ENCODE measurements at regions not wholly inside any gene's neighbourhood (a gene's known extent, or its start where the extent isn't known, plus 50 kb on each side); places are given as distances from the start of the nearest gene placed in this dataset.
"Not testable (repeated sequence)": the region's sequence is repeated elsewhere in the genome, so short reads cannot be mapped to it uniquely, and the experiment has no call there.

DNA sequence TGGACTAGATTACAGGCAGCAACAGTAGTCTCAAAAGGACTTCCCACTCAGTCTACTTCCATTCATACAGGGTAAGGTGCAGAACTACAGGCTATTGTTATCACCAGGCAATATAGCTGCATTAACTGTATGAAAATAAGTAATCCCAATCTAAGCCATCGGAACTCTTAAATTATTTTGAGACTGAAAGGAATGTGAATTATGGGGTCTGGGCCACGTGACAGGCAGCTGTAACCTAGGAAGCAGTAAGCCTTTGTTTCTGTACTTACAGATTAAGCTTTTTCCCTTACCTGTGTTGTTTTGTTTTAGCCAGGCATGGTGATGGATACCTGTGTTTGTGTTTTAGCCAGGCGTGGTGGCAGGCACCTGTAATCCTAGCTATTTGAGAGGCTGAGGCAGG is 152.4 kb upstream of the TRIM24 start:
- Mint-ChIP-seq H3K4me1 (no peaks in the 10 kb centered on the region), H3K27ac (no peak overlapping the region), H3K4me3 (no peak overlapping the region), H3K9me3 (no peaks in the 10 kb centered on the region), H3K36me3 (no peaks in the 10 kb centered on the region)
- no peak for ATAC-seq
- DNase-seq (ENCODE audit: low spot score in 2 of 2), result no peak

GRCh38 chr7:138308136-138308535 is 151.9 kb upstream of the TRIM24 start:
- Mint-ChIP-seq H3K4me1 (no peaks in the 10 kb centered on the region), H3K9me3 (no peaks in the 10 kb centered on the region), H3K36me3 (no peaks in the 10 kb centered on the region), H3K27ac (no peak overlapping the region), H3K4me3 (no peak overlapping the region)
- DNase-seq (ENCODE audit: low spot score in 2 of 2) (no peak), ATAC-seq (no peak)

- DNase-seq (ENCODE audit: low spot score in 2 of 2), result no peak
- Mint-ChIP-seq H3K4me3 (no peak overlapping the region), H3K36me3 (no peaks in the 10 kb centered on the region), H3K27ac (no peak overlapping the region), H3K9me3 (no peaks in the 10 kb centered on the region), H3K4me1 (no peaks in the 10 kb centered on the region)
- ATAC-seq, result no peak
Observed at GRCh38 chr7:138309186-138309585, 150.9 kb upstream of the TRIM24 start.

- no peaks in the 10 kb centered on the region for H3K9me3 Mint-ChIP-seq
- no peak overlapping the region for H3K27ac Mint-ChIP-seq
- no peaks in the 10 kb centered on the region for H3K36me3 Mint-ChIP-seq
- no peak overlapping the region for H3K4me3 Mint-ChIP-seq
- DNase-seq (ENCODE audit: low spot score in 2 of 2) (no peak), ATAC-seq (no peak)
- no peaks in the 10 kb centered on the region for H3K4me1 Mint-ChIP-seq
Observed at GRCh38 chr7:138313829-138314178, 146.3 kb upstream of the TRIM24 start.

DNA sequence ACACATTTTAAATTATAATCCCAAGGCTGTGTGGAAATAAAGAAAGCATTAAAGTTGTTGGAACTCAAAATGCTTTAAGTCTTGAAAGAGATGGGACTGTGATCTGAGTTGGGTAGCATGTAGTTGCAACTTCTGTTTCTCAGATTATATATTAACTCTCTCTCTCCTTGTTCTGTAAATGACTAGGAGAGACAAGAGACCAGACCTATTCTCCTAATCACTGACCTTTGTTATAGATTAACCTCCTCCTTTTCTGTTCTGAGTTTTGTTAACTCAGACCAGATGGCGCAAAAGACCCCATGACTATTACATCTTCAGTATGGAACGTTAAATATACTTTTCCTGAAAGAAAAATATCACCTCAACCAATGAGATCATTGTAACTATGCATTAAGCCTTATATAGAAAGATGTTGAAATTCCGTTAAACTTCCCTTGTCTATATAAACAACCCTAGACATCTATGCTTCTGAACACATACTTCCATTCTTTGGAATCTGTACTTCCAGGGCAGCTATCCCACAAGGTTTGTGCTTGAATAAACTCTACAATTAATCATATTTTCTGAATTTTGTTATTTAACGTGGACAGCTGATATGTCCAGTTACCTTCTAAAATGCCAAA is 143.5 kb upstream of the TRIM24 start:
- no peak for ATAC-seq
- Mint-ChIP-seq H3K4me3 (no peak overlapping the region), H3K27ac (no peak overlapping the region), H3K36me3 (no peaks in the 10 kb centered on the region), H3K9me3 (no peaks in the 10 kb centered on the region), H3K4me1 (no peaks in the 10 kb centered on the region)
- no peak for DNase-seq (ENCODE audit: low spot score in 2 of 2)

- ATAC-seq (no peak), DNase-seq (ENCODE audit: low spot score in 2 of 2) (no peak)
- H3K4me1 Mint-ChIP-seq, result no peaks in the 10 kb centered on the region
- no peaks in the 10 kb centered on the region for H3K36me3 Mint-ChIP-seq
- H3K9me3 Mint-ChIP-seq, result no peaks in the 10 kb centered on the region
- no peak overlapping the region for H3K4me3 Mint-ChIP-seq
- no peak overlapping the region for H3K27ac Mint-ChIP-seq
Observed at GRCh38 chr7:138317044-138317596, 142.9 kb upstream of the TRIM24 start.

GRCh38 chr7:138324941-138325340 is 135.1 kb upstream of the TRIM24 start:
- DNase-seq (ENCODE audit: low spot score in 2 of 2), result no peak
- no peaks in the 10 kb centered on the region for H3K36me3 Mint-ChIP-seq
- peaks cover 9% of the 10 kb centered on the region for H3K9me3 Mint-ChIP-seq
- ATAC-seq, result no peak
- no peak overlapping the region for H3K4me3 Mint-ChIP-seq
- no peaks in the 10 kb centered on the region for H3K4me1 Mint-ChIP-seq
- no peak overlapping the region for H3K27ac Mint-ChIP-seq

- Mint-ChIP-seq H3K36me3 (no peaks in the 10 kb centered on the region), H3K27ac (no peak overlapping the region), H3K9me3 (peaks cover 13% of the 10 kb centered on the region), H3K4me1 (no peaks in the 10 kb centered on the region), H3K4me3 (no peak overlapping the region)
- DNase-seq (ENCODE audit: low spot score in 2 of 2) (no peak), ATAC-seq (no peak)
Observed at GRCh38 chr7:138325434-138325833, 134.6 kb upstream of the TRIM24 start.

GRCh38 chr7:138328215-138328614 is 131.8 kb upstream of the TRIM24 start:
- Mint-ChIP-seq H3K9me3 (peaks cover 19% of the 10 kb centered on the region), H3K4me3 (no peak overlapping the region), H3K27ac (no peak overlapping the region), H3K36me3 (no peaks in the 10 kb centered on the region), H3K4me1 (no peaks in the 10 kb centered on the region)
- ATAC-seq (no peak), DNase-seq (ENCODE audit: low spot score in 2 of 2) (no peak)

DNA sequence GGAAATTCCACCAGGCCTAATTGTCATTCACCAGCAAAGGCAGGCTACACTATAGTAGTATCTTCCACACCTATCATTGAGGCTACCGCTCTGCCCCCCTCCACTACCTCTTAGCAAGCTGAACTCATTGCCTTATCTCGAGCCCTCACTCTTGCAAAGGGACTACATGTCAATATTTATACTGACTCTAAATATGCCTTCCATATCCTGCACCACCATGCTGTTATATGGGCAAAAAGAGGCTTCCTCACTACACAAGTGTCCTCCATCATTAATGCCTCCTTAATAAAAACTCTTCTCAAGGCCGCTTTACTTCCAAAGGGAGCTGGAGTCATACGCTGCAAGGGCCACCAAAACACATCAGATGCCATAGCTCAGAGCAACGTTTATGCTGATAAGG is 127.2 kb upstream of the TRIM24 start:
- not testable (repeated sequence) for H3K36me3 Mint-ChIP-seq; ATAC-seq; H3K4me3 Mint-ChIP-seq; H3K27ac Mint-ChIP-seq; DNase-seq (ENCODE audit: low spot score in 2 of 2); H3K4me1 Mint-ChIP-seq
- H3K9me3 Mint-ChIP-seq, result peaks cover 21% of the 10 kb centered on the region

- Mint-ChIP-seq H3K4me3 (no peak overlapping the region), H3K27ac (no peak overlapping the region), H3K4me1 (no peaks in the 10 kb centered on the region), H3K36me3 (no peaks in the 10 kb centered on the region), H3K9me3 (peaks cover 18% of the 10 kb centered on the region)
- no peak for DNase-seq (ENCODE audit: low spot score in 2 of 2)
- ATAC-seq, result no peak
Observed at GRCh38 chr7:138338361-138338760, 121.7 kb upstream of the TRIM24 start.

GRCh38 chr7:138339229-138339628 is 120.8 kb upstream of the TRIM24 start:
- not testable (repeated sequence) for H3K4me3 Mint-ChIP-seq; ATAC-seq; H3K36me3 Mint-ChIP-seq; DNase-seq (ENCODE audit: low spot score in 2 of 2); H3K27ac Mint-ChIP-seq; H3K4me1 Mint-ChIP-seq
- peaks cover 21% of the 10 kb centered on the region for H3K9me3 Mint-ChIP-seq

- Mint-ChIP-seq H3K36me3 (no peaks in the 10 kb centered on the region), H3K27ac (no peak overlapping the region), H3K4me1 (no peaks in the 10 kb centered on the region), H3K4me3 (no peak overlapping the region), H3K9me3 (peaks cover 31% of the 10 kb centered on the region)
- ATAC-seq (no peak), DNase-seq (ENCODE audit: low spot score in 2 of 2) (no peak)
Observed at GRCh38 chr7:138342990-138343389, 117.1 kb upstream of the TRIM24 start.

GRCh38 chr7:138345567-138345966 is 114.5 kb upstream of the TRIM24 start:
- H3K36me3 Mint-ChIP-seq, result no peaks in the 10 kb centered on the region
- H3K9me3 Mint-ChIP-seq, result peaks cover 21% of the 10 kb centered on the region
- H3K4me3 Mint-ChIP-seq, result no peak overlapping the region
- ATAC-seq (no peak), DNase-seq (ENCODE audit: low spot score in 2 of 2) (no peak)
- H3K27ac Mint-ChIP-seq, result no peak overlapping the region
- no peaks in the 10 kb centered on the region for H3K4me1 Mint-ChIP-seq

GRCh38 chr7:138346975-138347374 is 113.1 kb upstream of the TRIM24 start:
- Mint-ChIP-seq H3K36me3 (no peaks in the 10 kb centered on the region), H3K4me1 (no peaks in the 10 kb centered on the region), H3K4me3 (no peak overlapping the region), H3K27ac (no peak overlapping the region), H3K9me3 (peaks cover 22% of the 10 kb centered on the region)
- DNase-seq (ENCODE audit: low spot score in 2 of 2) (no peak), ATAC-seq (no peak)

DNA sequence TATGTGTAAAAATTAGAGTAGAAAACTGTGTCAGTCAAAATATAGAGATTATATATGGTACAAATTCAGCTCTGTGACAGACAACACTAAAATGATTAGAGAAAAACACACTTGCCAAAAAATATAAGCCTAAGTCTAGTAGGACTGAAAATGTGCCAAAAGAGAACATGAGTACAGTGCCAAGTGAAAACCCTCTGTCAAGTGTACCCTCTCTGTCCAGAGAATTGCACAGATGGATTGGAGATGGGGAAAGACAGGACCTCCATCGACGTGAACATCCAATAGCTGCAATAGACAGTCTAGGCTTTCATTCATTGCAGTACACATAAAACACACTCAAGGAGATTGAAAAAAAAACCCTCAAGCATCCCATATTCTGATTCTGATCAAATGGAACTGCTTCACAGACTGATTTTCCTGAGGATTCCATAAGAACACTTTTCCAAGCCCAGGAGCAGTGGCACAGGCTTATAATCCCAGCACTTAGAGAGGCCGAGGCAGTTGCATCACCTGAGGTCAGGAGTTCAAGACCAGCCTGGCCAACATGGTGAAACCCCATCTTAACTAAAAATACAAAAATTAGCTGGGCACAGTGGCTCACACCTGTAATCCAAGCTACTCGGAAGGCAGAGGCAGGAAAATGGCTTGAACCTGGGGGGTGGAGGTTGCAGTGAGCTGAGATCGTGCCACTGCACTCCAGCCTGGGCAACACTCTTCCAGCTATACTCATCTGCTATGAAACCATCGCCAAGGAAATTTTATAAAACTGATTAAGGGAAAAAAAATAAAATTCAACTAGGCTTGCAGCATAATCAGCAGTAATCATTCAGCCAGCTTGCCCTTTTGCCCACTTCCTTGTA is 110.0 kb upstream of the TRIM24 start:
- ATAC-seq (no peak), DNase-seq (ENCODE audit: low spot score in 2 of 2) (no peak)
- Mint-ChIP-seq H3K4me3 (no peak overlapping the region), H3K9me3 (peaks cover 15% of the 10 kb centered on the region), H3K27ac (no peak overlapping the region), H3K4me1 (no peaks in the 10 kb centered on the region), H3K36me3 (no peaks in the 10 kb centered on the region)
